GM19455 (cell line): ENCODE measurements at regions not wholly inside any gene's neighbourhood (a gene's known extent, or its start where the extent isn't known, plus 50 kb on each side); places are given as distances from the start of the nearest gene placed in this dataset.

ENCODE experiments used
- ATAC-seq: cut with Tn5 transposase; IDR thresholded peaks from one replicate; pipeline ENCODE4 v1.9.1; 2021; ENCODE audit not compliant: unreplicated experiment

DNA sequence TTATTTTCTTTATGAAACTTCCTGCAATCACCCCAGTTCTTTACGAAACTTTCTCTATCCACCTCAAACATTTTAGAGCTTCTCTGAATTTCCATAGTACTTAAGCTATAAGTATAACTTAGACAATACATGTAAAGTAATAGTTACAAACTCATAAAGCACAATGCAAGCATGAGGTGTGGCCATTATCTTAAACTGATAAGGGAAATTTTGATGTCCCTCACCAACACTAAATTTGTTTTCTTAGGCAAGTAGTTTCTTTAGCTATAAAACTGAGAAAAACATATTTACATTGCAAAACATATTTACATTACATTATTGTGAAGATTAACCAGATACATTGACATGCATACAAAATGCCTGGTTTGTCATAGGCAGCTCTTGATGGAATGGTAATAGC, 146.4 kb upstream of the ATP1B1 start:
- ATAC-seq, result no peak

DNA sequence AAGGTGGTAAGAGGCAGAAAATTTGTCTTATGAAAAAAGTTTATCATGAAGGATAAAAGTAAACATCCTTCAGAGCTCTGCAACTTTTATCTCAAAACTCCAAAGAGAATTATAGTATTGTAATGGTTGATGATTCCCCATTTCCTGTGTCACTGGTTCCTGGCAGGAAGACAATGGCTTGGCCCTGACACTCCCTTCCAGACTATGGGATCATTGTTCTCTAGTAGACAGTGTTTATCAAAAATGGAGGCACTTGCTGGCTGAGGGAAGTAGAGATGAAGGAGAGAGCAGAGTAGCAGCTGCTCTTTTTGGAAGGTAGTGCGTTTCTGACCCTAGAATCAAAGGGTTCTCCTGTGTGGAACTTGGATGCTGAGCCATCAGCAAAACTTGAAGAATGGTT, 145.9 kb upstream of the ATP1B1 start:
- no peak for ATAC-seq

GRCh38 chr1:168963601-168964000, 142.9 kb upstream of the ATP1B1 start:
- ATAC-seq, result no peak

- no peak for ATAC-seq
Observed at GRCh38 chr1:168964478-168964877, 142.0 kb upstream of the ATP1B1 start.

DNA sequence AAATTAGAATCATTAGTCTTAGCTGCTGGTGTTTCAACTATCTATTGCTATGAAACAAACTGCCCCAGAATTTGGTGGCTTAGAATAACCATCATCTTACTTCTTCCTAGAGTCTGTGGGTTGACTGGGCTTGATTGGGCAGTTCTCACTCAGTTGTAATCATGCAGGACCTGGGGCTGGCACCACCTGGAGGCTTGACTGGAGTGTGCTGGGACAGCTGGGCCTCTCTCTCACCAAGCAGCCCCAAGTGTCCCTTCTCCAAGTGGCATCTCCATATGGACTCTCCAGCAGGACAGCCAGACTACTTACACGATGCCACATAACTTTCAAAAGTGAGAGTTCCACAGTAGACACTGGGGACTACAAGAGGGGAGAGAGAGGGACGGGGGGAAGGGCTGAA, 140.3 kb upstream of the ATP1B1 start:
- ATAC-seq, result no peak

GRCh38 chr1:168966636-168967035, 139.9 kb upstream of the ATP1B1 start:
- no peak for ATAC-seq

DNA sequence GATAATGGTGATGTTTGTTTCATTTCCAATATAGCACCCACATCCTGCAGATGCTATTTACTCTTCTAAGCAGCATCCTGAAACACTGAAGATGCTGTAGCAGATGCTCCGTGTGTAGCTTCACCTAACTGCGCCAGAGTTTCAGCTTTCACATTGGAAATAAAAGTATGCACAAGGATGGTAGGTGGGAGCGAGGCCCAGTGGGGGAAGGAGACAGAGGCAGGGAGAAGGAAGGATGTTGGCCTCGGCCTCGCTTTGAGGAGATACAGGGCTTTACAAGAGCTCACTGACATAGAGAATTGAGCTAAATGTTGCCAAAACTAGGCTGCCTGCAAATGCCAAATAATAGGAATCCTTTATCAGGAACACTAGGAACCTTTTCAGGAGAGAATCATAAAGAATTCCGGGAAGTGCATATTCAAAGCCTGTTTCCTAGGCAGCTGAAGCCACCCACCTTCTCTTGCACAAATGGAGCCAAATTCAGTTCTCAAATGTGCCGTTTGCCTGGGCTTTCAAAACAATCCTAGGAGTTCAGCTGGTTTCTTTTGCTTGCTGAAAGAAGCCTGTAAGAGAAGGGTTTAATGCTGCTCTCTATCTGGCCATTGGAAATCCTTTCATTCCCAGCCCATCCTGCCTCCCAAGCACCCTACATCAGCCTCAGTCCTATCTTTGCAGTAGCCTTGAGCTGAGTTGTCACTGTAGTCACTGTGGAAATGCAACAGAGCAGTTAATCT, 135.4 kb upstream of the ATP1B1 start:
- ATAC-seq, result no peak

DNA sequence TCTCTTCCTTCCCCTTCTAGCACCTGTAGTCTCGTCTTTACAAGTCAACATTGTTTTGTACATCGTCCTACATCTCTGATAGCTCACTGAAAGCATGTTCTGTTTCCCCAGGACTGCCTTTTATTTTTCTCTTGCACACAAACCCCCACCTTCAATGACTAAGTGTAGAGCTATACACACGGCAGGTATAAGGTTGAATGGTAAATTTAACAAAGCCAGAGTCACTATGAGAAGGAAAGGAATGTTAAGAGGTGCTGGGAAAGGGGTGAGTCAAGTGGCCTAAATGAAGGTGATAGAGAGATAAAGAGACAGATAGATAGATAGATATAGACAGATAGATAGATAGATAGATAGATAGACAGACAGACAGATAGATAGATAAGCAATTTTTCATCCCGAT, 134.3 kb upstream of the ATP1B1 start:
- ATAC-seq, result no peak

DNA sequence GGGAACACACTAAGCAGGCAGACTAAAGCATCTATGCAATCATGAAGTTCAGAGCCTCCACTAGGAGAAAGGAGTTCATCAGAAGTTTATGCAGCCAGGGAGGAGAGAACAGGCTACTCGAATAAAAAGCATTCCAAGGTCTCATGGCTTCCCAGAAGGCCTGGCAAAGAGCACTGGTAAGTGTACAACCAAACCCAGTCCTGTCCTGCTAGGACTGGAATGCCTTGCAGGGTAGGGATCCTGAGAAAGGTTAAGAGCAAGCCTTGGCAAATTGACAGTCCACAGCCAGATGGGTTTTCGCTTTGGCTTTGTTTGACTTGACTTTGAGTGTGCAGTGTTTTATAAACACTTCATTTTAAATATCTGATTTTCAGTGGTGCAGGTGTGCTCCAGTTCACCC, 133.6 kb upstream of the ATP1B1 start:
- no peak for ATAC-seq

GRCh38 chr1:168974117-168974516, 132.4 kb upstream of the ATP1B1 start:
- ATAC-seq, result no peak

DNA sequence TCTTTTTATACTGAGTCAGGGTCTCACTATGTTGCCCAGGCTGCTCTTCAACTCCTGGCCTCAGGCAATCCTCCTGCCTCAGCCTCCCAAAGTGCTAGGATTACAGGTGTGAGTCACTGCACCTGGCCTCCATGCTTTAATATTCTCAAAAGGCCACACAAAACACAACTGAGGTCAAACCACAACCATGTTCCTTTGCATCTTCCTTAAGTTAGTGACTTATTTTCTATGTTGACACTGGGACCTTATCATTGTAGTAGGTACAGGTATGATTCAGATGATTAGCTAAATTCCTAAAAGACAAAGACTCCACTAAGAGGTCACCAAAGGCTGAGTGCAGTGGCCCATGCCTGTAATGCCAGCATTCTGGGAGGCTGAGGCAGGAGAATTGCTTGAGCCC, 131.9 kb upstream of the ATP1B1 start:
- ATAC-seq, result no peak

DNA sequence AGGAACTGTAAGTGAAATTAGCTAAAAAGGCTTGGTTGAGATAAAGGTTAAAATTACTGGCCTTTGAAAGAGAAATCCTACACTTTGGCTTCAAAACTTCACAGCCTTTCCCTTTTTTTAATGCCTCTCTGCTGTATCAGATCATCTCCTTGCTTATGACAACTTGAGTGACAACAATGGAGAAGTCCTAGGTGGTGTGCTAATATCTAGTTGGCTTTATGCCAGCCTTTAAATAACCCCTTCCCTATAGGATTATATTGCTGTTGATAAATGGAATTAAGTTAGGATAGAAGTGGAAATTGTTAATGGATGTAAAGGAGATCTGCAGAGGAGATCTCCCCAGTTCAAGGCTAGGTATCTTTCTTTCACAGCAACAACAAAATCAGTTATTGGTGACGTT, 130.2 kb upstream of the ATP1B1 start:
- ATAC-seq, result no peak

- no peak for ATAC-seq
Observed at GRCh38 chr1:168977618-168978017, 128.9 kb upstream of the ATP1B1 start.

- ATAC-seq, result no peak
Observed at GRCh38 chr1:168979276-168979675, 127.2 kb upstream of the ATP1B1 start.

DNA sequence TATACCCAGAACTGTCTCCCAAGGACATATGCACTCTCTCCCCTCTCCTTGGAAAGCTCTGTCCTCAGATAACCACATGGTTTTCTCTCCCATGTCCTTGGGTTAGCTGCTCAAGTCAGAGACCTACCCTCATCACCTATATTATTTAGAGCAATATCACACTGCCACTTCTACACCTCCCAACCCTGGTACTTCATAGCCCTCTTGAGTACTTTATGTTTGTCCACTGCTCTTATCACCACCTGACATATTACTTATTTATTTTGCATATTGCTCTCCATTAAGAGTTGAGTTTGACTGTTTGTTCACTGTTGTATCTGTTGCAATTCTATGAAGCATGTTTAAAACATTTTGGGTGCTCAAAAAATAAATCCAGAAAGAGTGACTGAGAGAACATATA, 126.3 kb upstream of the ATP1B1 start:
- no peak for ATAC-seq

DNA sequence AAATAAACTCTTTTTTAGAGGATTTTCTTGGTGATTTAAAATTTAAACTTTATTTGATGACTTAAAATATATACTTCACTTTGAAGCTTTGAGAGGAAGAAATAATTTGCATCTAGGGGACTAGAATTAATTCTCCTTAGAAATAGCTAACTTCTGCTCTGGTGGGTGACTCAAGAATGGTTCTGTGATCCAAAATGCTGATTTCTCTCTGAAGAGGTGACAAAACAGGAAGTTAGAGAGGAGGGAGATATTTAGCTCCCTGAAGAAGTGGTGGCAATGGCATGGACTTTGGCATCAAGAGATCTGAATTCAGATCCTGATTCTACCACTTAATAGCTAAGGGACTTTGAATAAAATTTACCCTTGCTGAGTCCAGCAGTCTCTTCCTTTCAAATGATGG, 125.8 kb upstream of the ATP1B1 start:
- ATAC-seq, result no peak

DNA sequence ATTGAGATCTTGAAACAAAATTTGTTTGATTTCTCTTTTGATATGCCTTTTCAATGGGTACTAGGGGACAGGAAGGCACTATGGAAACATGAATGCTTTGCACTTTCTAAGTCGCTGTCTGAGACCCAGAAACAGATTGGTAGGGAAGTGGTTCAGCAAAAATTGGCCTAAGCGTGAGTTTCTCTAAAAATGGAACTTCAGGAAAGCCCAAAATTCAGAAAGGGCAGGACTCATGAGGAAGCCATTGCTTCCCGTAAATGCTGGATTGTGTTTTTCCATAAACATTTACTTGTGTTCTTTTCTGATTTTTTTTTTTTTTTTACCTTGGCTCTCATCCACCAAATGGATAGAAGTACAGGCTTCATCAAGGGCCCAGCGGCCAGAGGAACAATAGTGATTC, 123.7 kb upstream of the ATP1B1 start:
- ATAC-seq, result no peak

GRCh38 chr1:168987330-168987729, 119.2 kb upstream of the ATP1B1 start:
- no peak for ATAC-seq

DNA sequence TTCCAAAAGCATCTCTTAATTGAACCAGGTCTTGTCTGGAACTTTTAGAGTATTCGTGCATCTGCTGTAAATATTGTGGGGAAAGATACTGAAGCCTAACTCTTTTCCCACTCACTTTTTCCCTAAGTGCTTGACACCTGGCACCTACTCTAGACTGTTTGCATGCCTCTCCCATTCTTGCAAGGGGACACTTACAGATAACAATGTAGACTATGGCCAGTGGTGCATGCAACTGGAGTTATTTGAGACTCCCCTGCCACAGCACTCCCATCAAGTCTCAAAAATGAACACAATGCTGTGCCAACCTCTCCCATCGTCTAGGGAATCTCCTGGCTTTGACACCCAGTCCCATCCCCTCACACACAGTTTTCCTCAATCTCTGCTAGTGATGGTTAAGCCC, 118.6 kb upstream of the ATP1B1 start:
- ATAC-seq, result no peak

- no peak for ATAC-seq
Observed at GRCh38 chr1:168989985-168990384, 116.5 kb upstream of the ATP1B1 start.

- no peak for ATAC-seq
Observed at GRCh38 chr1:168991667-168992475, 114.6 kb upstream of the ATP1B1 start.

GRCh38 chr1:169001353-169001752, 105.1 kb upstream of the ATP1B1 start:
- no peak for ATAC-seq
